Gastrocnemius medialis (tissue), 4 donors: ENCODE measurements at regions not wholly inside any gene's neighbourhood (a gene's known extent, or its start where the extent isn't known, plus 50 kb on each side); places are given as distances from the start of the nearest gene placed in this dataset.

Experiments
- ATAC-seq, 2 donors: fragments of 150-250 bp; one replicate each; pipeline ENCODE4 v1.9.1; 2016
- DNase-seq, 2 donors: peaks; one replicate each; pipeline ENCODE4 v3.0.0-alpha.2; 2019
- H3K27ac ChIP-seq, 4 donors: fragments of 200-600 bp; sonication (generic); 1 replicate in 1 of 4; 2 replicates in 3 of 4; pipeline ENCODE4 v1.5.1; 2016 to 2018; ENCODE audit warnings: mild to moderate bottlenecking in 2 of 4, moderate library complexity in 1 of 4
- H3K27me3 ChIP-seq, 3 donors: fragments of 200-600 bp; sonication (generic) in 2 of 3; 1 replicate in 1 of 3; 2 replicates in 2 of 3; pipeline versions ENCODE4 v1.5.1 to v1.6.0; 2016 to 2019; ENCODE audit warnings: mild to moderate bottlenecking in 1 of 3, moderate library complexity in 1 of 3
- H3K36me3 ChIP-seq, 2 donors: fragments of 200-600 bp; sonication (generic) in 1 of 2; one replicate each; pipeline ENCODE4 v1.5.1; 2017 to 2018
- H3K4me1 ChIP-seq, 2 donors: fragments of 200-600 bp; sonication (generic) in 1 of 2; one replicate each; pipeline ENCODE4 v1.5.1; 2016 to 2017; ENCODE audit warnings: mild to moderate bottlenecking in 2 of 2
- H3K4me3 ChIP-seq, 4 donors: fragments of 200-600 bp; sonication (generic) in 3 of 4; 1 replicate in 1 of 4; 2 replicates in 3 of 4; pipeline ENCODE4 v1.5.1; 2016 to 2019; ENCODE audit warnings: mild to moderate bottlenecking in 2 of 4
- H3K9me3 ChIP-seq, 3 donors: fragments of 200-600 bp; sonication (generic) in 2 of 3; 1 replicate in 1 of 3; 2 replicates in 2 of 3; pipeline ENCODE4 v1.5.1; 2016 to 2019
- POLR2A ChIP-seq, 2 donors: fragments of 450-650 bp; IDR thresholded peaks; one replicate each; pipeline ENCODE4 v1.6.1; 2017; ENCODE audit warnings: antibody characterized with exemption in 2 of 2, mild to moderate bottlenecking in 2 of 2, moderate library complexity in 2 of 2
- in situ Hi-C, 4 donors: fragments of 200-750 bp; cut with MboI; loops; one replicate each; pipeline versions ENCODE4 v1.15.0 to v1.8.0; 2017; ENCODE audit warnings: low sequenced_read_pairs in 4 of 4
- intact Hi-C: fragments of 100-400 bp; cut with DNase I; formaldehyde crosslinking; loops from one replicate; pipeline ENCODE4 v1.15.1; 2023; ENCODE audit warnings: low total_unique reads
- TF ChIP-seq, protein P1 (sequence below), 5 experiments: fragments of 450-650 bp in 3 of 5; fragments of 200-600 bp in 2 of 5; sonication (generic) in 2 of 5; IDR thresholded peaks in 4 of 5; conservative IDR thresholded peaks in 1 of 5; 1 replicate in 4 of 5; 2 replicates in 1 of 5; pipeline ENCODE4 v1.5.1; 2016 to 2019; ENCODE audit warnings: antibody characterized with exemption in 5 of 5, mild to moderate bottlenecking in 3 of 5, moderate library complexity in 3 of 5

DNA sequence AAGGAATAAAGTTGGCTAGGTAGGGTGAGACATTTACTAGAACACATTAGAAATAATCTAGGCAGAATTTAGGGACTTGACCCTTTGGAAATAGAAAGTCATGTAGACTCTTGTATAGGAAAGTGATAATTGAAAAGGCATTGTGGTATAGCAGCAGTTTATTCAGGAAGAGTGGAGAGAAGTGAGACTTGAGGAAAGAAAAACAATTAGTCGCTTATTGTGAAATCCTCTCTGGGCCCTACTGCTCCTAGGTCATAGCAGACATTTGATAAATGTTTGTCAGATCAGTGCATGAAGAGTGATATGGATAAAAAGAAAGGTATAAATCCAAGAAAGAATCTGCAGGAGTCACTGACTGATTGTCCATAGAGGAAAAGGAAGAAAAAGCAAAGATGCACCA, 337.6 kb downstream of the HNRNPD start:
- in situ Hi-C loops: no loop called here
- intact Hi-C loops: no loop called here
- H3K27ac ChIP-seq: no peak overlapping the region
- H3K9me3 ChIP-seq: no peaks in the 10 kb centered on the region
- ATAC-seq (no peak), DNase-seq (no peak)
- no peaks in the 10 kb centered on the region for H3K4me1 ChIP-seq
- TF ChIP-seq, protein P1, sequence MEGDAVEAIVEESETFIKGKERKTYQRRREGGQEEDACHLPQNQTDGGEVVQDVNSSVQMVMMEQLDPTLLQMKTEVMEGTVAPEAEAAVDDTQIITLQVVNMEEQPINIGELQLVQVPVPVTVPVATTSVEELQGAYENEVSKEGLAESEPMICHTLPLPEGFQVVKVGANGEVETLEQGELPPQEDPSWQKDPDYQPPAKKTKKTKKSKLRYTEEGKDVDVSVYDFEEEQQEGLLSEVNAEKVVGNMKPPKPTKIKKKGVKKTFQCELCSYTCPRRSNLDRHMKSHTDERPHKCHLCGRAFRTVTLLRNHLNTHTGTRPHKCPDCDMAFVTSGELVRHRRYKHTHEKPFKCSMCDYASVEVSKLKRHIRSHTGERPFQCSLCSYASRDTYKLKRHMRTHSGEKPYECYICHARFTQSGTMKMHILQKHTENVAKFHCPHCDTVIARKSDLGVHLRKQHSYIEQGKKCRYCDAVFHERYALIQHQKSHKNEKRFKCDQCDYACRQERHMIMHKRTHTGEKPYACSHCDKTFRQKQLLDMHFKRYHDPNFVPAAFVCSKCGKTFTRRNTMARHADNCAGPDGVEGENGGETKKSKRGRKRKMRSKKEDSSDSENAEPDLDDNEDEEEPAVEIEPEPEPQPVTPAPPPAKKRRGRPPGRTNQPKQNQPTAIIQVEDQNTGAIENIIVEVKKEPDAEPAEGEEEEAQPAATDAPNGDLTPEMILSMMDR (IDR thresholded peaks at IDR 0.05 in 4 of 5, conservative IDR thresholded peaks at IDR 0.05 in 1 of 5): no peak
- TF ChIP-seq POLR2A (IDR thresholded peaks at IDR 0.05): no peak
- H3K4me3 ChIP-seq: no peak overlapping the region
- H3K36me3 ChIP-seq: no peaks in the 10 kb centered on the region
- peaks cover 0 to 2% (median 0%) of the 10 kb centered on the region in 3 donors for H3K27me3 ChIP-seq

DNA sequence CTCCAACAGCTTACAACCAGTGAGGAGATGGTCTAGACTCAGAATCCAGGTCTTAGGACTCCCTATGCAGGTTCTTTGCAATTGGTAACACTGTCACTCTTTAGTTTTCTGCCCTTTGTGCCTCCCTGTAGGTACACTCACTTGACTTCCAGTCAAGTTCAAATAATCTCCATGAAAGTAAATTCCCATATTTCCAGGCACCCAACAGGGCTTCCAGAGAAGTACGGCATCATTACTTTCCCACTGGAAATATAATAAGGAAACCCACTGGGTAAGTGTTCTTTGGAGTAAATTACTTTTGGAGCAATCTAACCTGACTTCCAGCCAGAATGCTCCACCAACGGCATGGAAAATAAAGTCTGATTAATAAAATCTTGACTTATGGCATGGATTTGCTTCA, 338.9 kb downstream of the HNRNPD start:
- H3K4me3 ChIP-seq: no peak overlapping the region
- H3K36me3 ChIP-seq: no peaks in the 10 kb centered on the region
- DNase-seq (no peak), ATAC-seq (no peak)
- peaks cover 0 to 2% (median 0%) of the 10 kb centered on the region in 3 donors for H3K27me3 ChIP-seq
- TF ChIP-seq POLR2A (IDR thresholded peaks at IDR 0.05): no peak
- TF ChIP-seq, protein P1 (IDR thresholded peaks at IDR 0.05 in 4 of 5, conservative IDR thresholded peaks at IDR 0.05 in 1 of 5): no peak
- in situ Hi-C loops (no loop called here), intact Hi-C loops (no loop called here)
- H3K4me1 ChIP-seq: no peaks in the 10 kb centered on the region
- no peak overlapping the region for H3K27ac ChIP-seq
- H3K9me3 ChIP-seq: no peaks in the 10 kb centered on the region

GRCh38 chr4:82033862-82034261, 339.9 kb downstream of the HNRNPD start:
- intact Hi-C loops: no loop called here

DNA sequence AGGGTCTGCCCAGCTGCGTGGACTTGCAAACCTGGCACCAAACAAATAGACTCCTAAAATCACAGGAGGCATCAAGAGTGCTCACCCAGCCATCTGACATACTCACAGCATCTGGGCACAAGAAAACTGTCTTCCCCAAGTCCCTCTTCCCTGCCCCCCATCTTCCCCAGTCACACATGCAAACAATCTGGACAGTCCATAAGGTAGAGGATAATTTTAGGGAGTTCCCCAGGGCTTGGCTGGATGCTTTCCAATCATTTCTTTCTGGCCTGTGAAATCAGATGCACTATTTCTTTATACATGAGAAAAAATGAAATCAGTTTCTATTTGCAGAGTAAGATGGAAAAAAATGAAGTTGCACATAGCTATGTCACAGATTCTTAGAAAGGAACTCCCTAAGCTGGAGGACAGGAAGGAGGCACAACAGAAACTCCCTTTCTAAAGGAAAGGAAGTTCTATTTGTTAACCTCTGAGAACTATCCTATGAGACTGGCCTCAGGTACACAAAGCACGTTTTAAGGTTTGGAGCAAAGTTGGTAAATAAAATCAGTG, 342.3 kb downstream of the HNRNPD start:
- no peak overlapping the region for H3K4me3 ChIP-seq
- no peak overlapping the region for H3K27ac ChIP-seq
- H3K4me1 ChIP-seq: no peaks in the 10 kb centered on the region
- DNase-seq: no peak
- in situ Hi-C loops: no loop called here
- no peaks in the 10 kb centered on the region for H3K36me3 ChIP-seq
- no peaks in the 10 kb centered on the region for H3K9me3 ChIP-seq
- peaks cover 0 to 2% (median 0%) of the 10 kb centered on the region in 3 donors for H3K27me3 ChIP-seq
- intact Hi-C loops: no loop called here
- no peak for ATAC-seq
- TF ChIP-seq, protein P1 (IDR thresholded peaks at IDR 0.05 in 4 of 5, conservative IDR thresholded peaks at IDR 0.05 in 1 of 5): no peak
- no peak for TF ChIP-seq POLR2A (IDR thresholded peaks at IDR 0.05)

More at GRCh38 chr4:82033862-82034261, 339.9 kb downstream of the HNRNPD start:
- in situ Hi-C loops: no loop called here
- Histone ChIP-seq H3K27me3 (peaks cover 0 to 2% (median 0%) of the 10 kb centered on the region in 3 donors), H3K36me3 (no peaks in the 10 kb centered on the region), H3K4me3 (no peak overlapping the region), H3K4me1 (no peaks in the 10 kb centered on the region), H3K9me3 (no peaks in the 10 kb centered on the region), H3K27ac (no peak overlapping the region)
- TF ChIP-seq, protein P1 (IDR thresholded peaks at IDR 0.05 in 4 of 5, conservative IDR thresholded peaks at IDR 0.05 in 1 of 5): no peak
- no peak for TF ChIP-seq POLR2A (IDR thresholded peaks at IDR 0.05)
- no peak for ATAC-seq
- DNase-seq: no peak

- in situ Hi-C loops (no loop called here), intact Hi-C loops (no loop called here)
- no peak for ATAC-seq
- DNase-seq: no peak
- Histone ChIP-seq H3K9me3 (no peaks in the 10 kb centered on the region), H3K36me3 (no peaks in the 10 kb centered on the region), H3K4me3 (no peak overlapping the region), H3K27ac (no peak overlapping the region), H3K4me1 (no peaks in the 10 kb centered on the region), H3K27me3 (no peaks in the 10 kb centered on the region)
- TF ChIP-seq, protein P1 (IDR thresholded peaks at IDR 0.05 in 4 of 5, conservative IDR thresholded peaks at IDR 0.05 in 1 of 5): no peak
- no peak for TF ChIP-seq POLR2A (IDR thresholded peaks at IDR 0.05)
Measured at GRCh38 chr4:82017680-82018079, 356.1 kb downstream of the HNRNPD start.
